Myocyte (in vitro differentiated cells): ENCODE measurements at regions not wholly inside any gene's neighbourhood (a gene's known extent, or its start where the extent isn't known, plus 50 kb on each side); places are given as distances from the start of the nearest gene placed in this dataset.

Experiments
- DNase-seq: peaks from one replicate; pipeline ENCODE4 v3.0.0-alpha.2; 2012; ENCODE audit warnings: low read depth

GRCh38 chr3:90011131-90011530, 903.7 kb downstream of the EPHA3 start:
- DNase-seq = peak; percentile 36

GRCh38 chr3:90011596-90011995, 904.2 kb downstream of the EPHA3 start:
- no peak for DNase-seq

- DNase-seq = no peak
Measured at GRCh38 chr3:90011996-90012395, 904.6 kb downstream of the EPHA3 start.

GRCh38 chr3:90015688-90016356, 908.4 kb downstream of the EPHA3 start:
- DNase-seq = peak; percentile 90

GRCh38 chr3:90016555-90016954, 909.1 kb downstream of the EPHA3 start:
- peak; percentile 52 for DNase-seq

GRCh38 chr3:90018779-90019178, 911.4 kb downstream of the EPHA3 start:
- no peak for DNase-seq

GRCh38 chr3:90025019-90025418, 917.6 kb downstream of the EPHA3 start:
- DNase-seq = no peak

- no peak for DNase-seq
Measured at GRCh38 chr3:90026406-90026805, 919.0 kb downstream of the EPHA3 start.

- DNase-seq = no peak
Measured at GRCh38 chr3:90031121-90031520, 923.7 kb downstream of the EPHA3 start.

GRCh38 chr3:90032980-90033641, 925.7 kb downstream of the EPHA3 start:
- DNase-seq = no peak

GRCh38 chr3:90034038-90034437, 926.6 kb downstream of the EPHA3 start:
- DNase-seq = no peak

GRCh38 chr3:90035643-90036042, 928.2 kb downstream of the EPHA3 start:
- DNase-seq = peak; percentile 40

GRCh38 chr3:90036939-90037469, 929.6 kb downstream of the EPHA3 start:
- no peak for DNase-seq

- no peak for DNase-seq
Measured at GRCh38 chr3:90039994-90040393, 932.6 kb downstream of the EPHA3 start.

GRCh38 chr3:90040554-90040953, 933.1 kb downstream of the EPHA3 start:
- peak; percentile 45 for DNase-seq

GRCh38 chr3:90041995-90042394, 934.6 kb downstream of the EPHA3 start:
- DNase-seq = no peak

GRCh38 chr3:90043287-90043686, 935.9 kb downstream of the EPHA3 start:
- DNase-seq = no peak

GRCh38 chr3:90044084-90044816, 936.8 kb downstream of the EPHA3 start:
- DNase-seq = no peak

GRCh38 chr3:90052425-90052950, 945.1 kb downstream of the EPHA3 start:
- peak; percentile 87 for DNase-seq

- peak; percentile 59 for DNase-seq
Measured at GRCh38 chr3:90054311-90054710, 946.9 kb downstream of the EPHA3 start.

- no peak for DNase-seq
Measured at GRCh38 chr3:90055666-90056065, 948.2 kb downstream of the EPHA3 start.
